ENCODE measurements at regions not wholly inside any gene's neighbourhood (a gene's known extent, or its start where the extent isn't known, plus 50 kb on each side); places are given as distances from the start of the nearest gene placed in this dataset.

DNA sequence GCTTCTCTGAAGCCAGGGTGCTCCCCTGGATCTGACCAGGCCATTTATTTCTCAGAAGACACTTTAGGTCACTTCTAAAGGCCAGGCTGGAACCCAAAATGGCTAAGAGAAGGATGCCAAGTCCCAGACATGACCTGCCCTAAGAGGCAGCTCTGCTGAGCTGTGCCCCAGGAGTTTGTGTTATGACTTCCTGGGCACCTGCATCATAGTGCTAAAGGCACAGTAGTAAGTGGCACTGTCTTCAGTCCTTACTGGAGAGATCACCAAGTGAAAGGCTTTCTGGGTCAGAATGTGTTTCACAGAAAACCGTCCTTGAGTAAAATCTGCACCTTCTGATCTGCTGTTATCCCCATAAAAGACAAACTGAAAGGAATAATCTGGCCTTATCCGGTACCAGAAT, 120.2 kb downstream of the DAD1 start:
- ChIA-PET POLR2A (ENCODE audit: partially characterized antibody) (no interaction called here), CTCF (ENCODE audit: partially characterized antibody) (no interaction called here)
- no peak for TF ChIP-seq EP300 (IDR thresholded peaks at IDR 0.05; ENCODE audit: borderline replicate concordance in 1 of 2, low read depth in 2 of 2, low read length in 2 of 2)
- H3K36me3 ChIP-seq (ENCODE audit: control insufficient read depth in 2 of 4, insufficient read depth in 4 of 4, low read length in 3 of 4), result no peaks in the 10 kb centered on the region
- WGBS, 2 experiments (ENCODE audit: extremely low coverage in 1 of 2, insufficient coverage in 1 of 2, insufficient read length in 1 of 2, insufficient replicate concordance in 2 of 2, low coverage in 1 of 2, low lambda C conversion rate in 2 of 2, missing lambda C conversion rate in 1 of 2), result 91% methylated on average over 2 of the region's 2 CpGs; no CpG with 5 or more reads in 1 of the 2 experiments
- DNase-seq (ENCODE audit: low read depth in 1 of 2, low spot score in 2 of 2) (no peak), FAIRE-seq (no peak)
- no peak overlapping the region for H3K14ac ChIP-seq (ENCODE audit: insufficient read length)
- H4K91ac ChIP-seq (replicated peaks; ENCODE audit: insufficient read length, low read length), result no peak overlapping the region
- no peak overlapping the region for H3K18ac ChIP-seq (ENCODE audit: extremely low read depth, low read length)
- no peak overlapping the region for H2AFZ ChIP-seq (ENCODE audit: low read length)
- H3K4me3 ChIP-seq (ENCODE audit: extremely low read depth in 1 of 4, insufficient read depth in 2 of 4, low read depth in 3 of 4, low read length in 4 of 4), result no peak overlapping the region
- no peak overlapping the region for H3K9ac ChIP-seq (replicated peaks in 1 of 4; ENCODE audit: extremely low read depth in 1 of 4, low read depth in 3 of 4, low read length in 3 of 4)
- no peak overlapping the region for H3K4me2 ChIP-seq (ENCODE audit: insufficient read depth in 1 of 2, low read depth in 2 of 2, low read length in 2 of 2)
- H2BK120ac ChIP-seq (replicated peaks; ENCODE audit: low read depth, low read length), result no peak overlapping the region
- no peak overlapping the region for H3K27ac ChIP-seq (ENCODE audit: low read depth, low read length)
- H2BK15ac ChIP-seq (ENCODE audit: low read length), result no peak overlapping the region
- no peak overlapping the region for H2AK5ac ChIP-seq (ENCODE audit: low read depth, low read length)
- H2BK5ac ChIP-seq (ENCODE audit: low read depth, low read length), result no peak overlapping the region
- no peak overlapping the region for H2BK20ac ChIP-seq (ENCODE audit: low read length)
- H3K4ac ChIP-seq (replicated peaks; ENCODE audit: insufficient read length, low read depth, low read length), result no peak overlapping the region
- H3K79me1 ChIP-seq (ENCODE audit: low read depth, low read length), result no peaks in the 10 kb centered on the region
- H3K56ac ChIP-seq (replicated peaks; ENCODE audit: insufficient read length, low read depth, low read length), result no peak overlapping the region
- no peaks in the 10 kb centered on the region for H4K20me1 ChIP-seq (replicated peaks in 1 of 2; ENCODE audit: control insufficient read depth in 1 of 2, insufficient read depth in 2 of 2, low read length in 2 of 2)
- peaks cover 0 to 4% (median under 1%) of the 10 kb centered on the region in 4 experiments; a peak in 2 of 7 replicates for H3K4me1 ChIP-seq (replicated peaks in 1 of 4; ENCODE audit: control insufficient read depth in 3 of 4, insufficient read depth in 4 of 4, low read length in 3 of 4)
- no peak overlapping the region for H4K5ac ChIP-seq (ENCODE audit: insufficient read length, low read depth, low read length)
- H3K9me3 ChIP-seq (ENCODE audit: insufficient read depth in 2 of 2, low read depth in 1 of 2, low read length in 1 of 2), result no peaks in the 10 kb centered on the region
- H4K8ac ChIP-seq (ENCODE audit: extremely low read depth, insufficient read depth, low read length), result no peak overlapping the region
- H3K27me3 ChIP-seq (replicated peaks in 1 of 4; ENCODE audit: control insufficient read depth in 3 of 4, extremely low read depth in 1 of 4, insufficient read depth in 3 of 4, low read length in 3 of 4), result no peaks in the 10 kb centered on the region
- H3K23me2 ChIP-seq (ENCODE audit: low read depth, low read length), result no peaks in the 10 kb centered on the region
- no peaks in the 10 kb centered on the region for H3K79me2 ChIP-seq (ENCODE audit: control insufficient read depth in 1 of 2, insufficient read depth in 2 of 2, low read length in 2 of 2)
- no peak overlapping the region for H3K23ac ChIP-seq (ENCODE audit: insufficient read length)
- H2BK12ac ChIP-seq (ENCODE audit: low read depth, low read length), result no peak overlapping the region
